ENCODE measurements at regions not wholly inside any gene's neighbourhood (a gene's known extent, or its start where the extent isn't known, plus 50 kb on each side); places are given as distances from the start of the nearest gene placed in this dataset.

GRCh38 chr18:56086176-56086575 lies 498.2 kb upstream of the TCF4 start:
- Histone ChIP-seq H3K4me3 (ENCODE audit: low read length) (no peak overlapping the region), H3K9me2 (replicated peaks; ENCODE audit: insufficient read depth, low read length) (no peaks in the 10 kb centered on the region), H3K27ac (ENCODE audit: low read length) (no peak overlapping the region), H3K4me2 (ENCODE audit: low read depth, low read length) (no peak overlapping the region), H4K20me1 (ENCODE audit: insufficient read depth, low read length) (no peaks in the 10 kb centered on the region), H3K9ac (ENCODE audit: low read length) (no peak overlapping the region), H3K79me2 (ENCODE audit: low read length) (no peaks in the 10 kb centered on the region), H3F3A (ENCODE audit: insufficient read depth, low read length) (no peaks in the 10 kb centered on the region), H3K4me1 (ENCODE audit: low read length) (no peaks in the 10 kb centered on the region), H2AFZ (ENCODE audit: low read length) (no peak overlapping the region), H3K27me3 (replicated peaks; ENCODE audit: insufficient read depth, low read length) (no peaks in the 10 kb centered on the region), H3K9me3 (replicated peaks; ENCODE audit: insufficient read depth, low read length) (no peaks in the 10 kb centered on the region; the same call in 1 of the 2 replicates), H3K36me3 (replicated peaks; ENCODE audit: insufficient read depth, low read length) (no peaks in the 10 kb centered on the region)
- TF ChIP-seq EZH2 (optimal IDR thresholded peaks at IDR 0.05; ENCODE audit: low read depth, low read length), result no peak
- TF ChIP-seq EZH2phosphoT487 (IDR thresholded peaks at IDR 0.05; ENCODE audit: low read length), result no peak
- no peak for TF ChIP-seq CTCF (IDR thresholded peaks at IDR 0.05; ENCODE audit: low read length)
- no peak for DNase-seq

GRCh38 chr18:56085551-56085950 lies 497.6 kb upstream of the TCF4 start:
- DNase-seq, result no peak
- H2AFZ ChIP-seq (ENCODE audit: low read length), result no peak overlapping the region
- TF ChIP-seq EZH2phosphoT487 (IDR thresholded peaks at IDR 0.05; ENCODE audit: low read length), result no peak

GRCh38 chr18:56083523-56084287 lies 495.7 kb upstream of the TCF4 start:
- TF ChIP-seq EZH2phosphoT487 (IDR thresholded peaks at IDR 0.05; ENCODE audit: low read length) (no peak), CTCF (IDR thresholded peaks at IDR 0.05; ENCODE audit: low read length) (no peak), EZH2 (optimal IDR thresholded peaks at IDR 0.05; ENCODE audit: low read depth, low read length) (no peak)
- Histone ChIP-seq H3K27me3 (replicated peaks; ENCODE audit: insufficient read depth, low read length) (no peaks in the 10 kb centered on the region), H3K4me1 (ENCODE audit: low read length) (no peaks in the 10 kb centered on the region), H3K36me3 (replicated peaks; ENCODE audit: insufficient read depth, low read length) (no peaks in the 10 kb centered on the region), H3K27ac (ENCODE audit: low read length) (no peak overlapping the region), H3K9ac (ENCODE audit: low read length) (no peak overlapping the region), H3K4me3 (ENCODE audit: low read length) (no peak overlapping the region), H3F3A (ENCODE audit: insufficient read depth, low read length) (no peaks in the 10 kb centered on the region), H3K4me2 (ENCODE audit: low read depth, low read length) (no peak overlapping the region), H3K9me3 (replicated peaks; ENCODE audit: insufficient read depth, low read length) (no peaks in the 10 kb centered on the region), H3K9me2 (replicated peaks; ENCODE audit: insufficient read depth, low read length) (no peaks in the 10 kb centered on the region), H3K79me2 (ENCODE audit: low read length) (no peaks in the 10 kb centered on the region), H2AFZ (ENCODE audit: low read length) (no peak overlapping the region), H4K20me1 (ENCODE audit: insufficient read depth, low read length) (no peaks in the 10 kb centered on the region)
- no peak for DNase-seq

More at GRCh38 chr18:56085551-56085950, 497.6 kb upstream of the TCF4 start:
- H3F3A ChIP-seq (ENCODE audit: insufficient read depth, low read length), result no peaks in the 10 kb centered on the region
- no peak overlapping the region for H3K27ac ChIP-seq (ENCODE audit: low read length)
- H3K4me3 ChIP-seq (ENCODE audit: low read length), result no peak overlapping the region
- no peaks in the 10 kb centered on the region; the same call in 1 of the 2 replicates for H3K9me3 ChIP-seq (replicated peaks; ENCODE audit: insufficient read depth, low read length)
- H3K27me3 ChIP-seq (replicated peaks; ENCODE audit: insufficient read depth, low read length), result no peaks in the 10 kb centered on the region
- H3K4me1 ChIP-seq (ENCODE audit: low read length), result no peaks in the 10 kb centered on the region
- no peaks in the 10 kb centered on the region for H3K36me3 ChIP-seq (replicated peaks; ENCODE audit: insufficient read depth, low read length)
- no peaks in the 10 kb centered on the region for H3K9me2 ChIP-seq (replicated peaks; ENCODE audit: insufficient read depth, low read length)
- H4K20me1 ChIP-seq (ENCODE audit: insufficient read depth, low read length), result no peaks in the 10 kb centered on the region
- no peaks in the 10 kb centered on the region for H3K79me2 ChIP-seq (ENCODE audit: low read length)
- H3K4me2 ChIP-seq (ENCODE audit: low read depth, low read length), result no peak overlapping the region
- no peak overlapping the region for H3K9ac ChIP-seq (ENCODE audit: low read length)

GRCh38 chr18:56083097-56083521 lies 495.1 kb upstream of the TCF4 start:
- H3K4me3 ChIP-seq (ENCODE audit: low read length), result no peak overlapping the region
- no peaks in the 10 kb centered on the region for H4K20me1 ChIP-seq (ENCODE audit: insufficient read depth, low read length)
- no peaks in the 10 kb centered on the region for H3K9me2 ChIP-seq (replicated peaks; ENCODE audit: insufficient read depth, low read length)
- H3F3A ChIP-seq (ENCODE audit: insufficient read depth, low read length), result no peaks in the 10 kb centered on the region
- no peaks in the 10 kb centered on the region for H3K4me1 ChIP-seq (ENCODE audit: low read length)
- DNase-seq, result no peak
- H3K9ac ChIP-seq (ENCODE audit: low read length), result no peak overlapping the region
- TF ChIP-seq EZH2 (optimal IDR thresholded peaks at IDR 0.05; ENCODE audit: low read depth, low read length), result no peak
- no peak for TF ChIP-seq EZH2phosphoT487 (IDR thresholded peaks at IDR 0.05; ENCODE audit: low read length)
- no peak for TF ChIP-seq CTCF (IDR thresholded peaks at IDR 0.05; ENCODE audit: low read length)
- H3K36me3 ChIP-seq (replicated peaks; ENCODE audit: insufficient read depth, low read length), result no peaks in the 10 kb centered on the region
- no peak overlapping the region for H3K27ac ChIP-seq (ENCODE audit: low read length)
- H3K9me3 ChIP-seq (replicated peaks; ENCODE audit: insufficient read depth, low read length), result no peaks in the 10 kb centered on the region
- no peak overlapping the region for H2AFZ ChIP-seq (ENCODE audit: low read length)
- no peak overlapping the region for H3K4me2 ChIP-seq (ENCODE audit: low read depth, low read length)
- no peaks in the 10 kb centered on the region for H3K27me3 ChIP-seq (replicated peaks; ENCODE audit: insufficient read depth, low read length)
- H3K79me2 ChIP-seq (ENCODE audit: low read length), result no peaks in the 10 kb centered on the region

Measured in MM.1S (cell line).